ENCODE measurements at regions not wholly inside any gene's neighbourhood (a gene's known extent, or its start where the extent isn't known, plus 50 kb on each side); places are given as distances from the start of the nearest gene placed in this dataset.

GRCh38 chr11:79623375-79623774, 182.5 kb upstream of the TENM4 start:
- Mint-ChIP-seq H3K36me3 (ENCODE audit: insufficient read depth in 1 of 3, low read depth in 3 of 3) (no peaks in the 10 kb centered on the region), H3K4me1 (no peaks in the 10 kb centered on the region), H3K27me3 (ENCODE audit: low read depth) (no peaks in the 10 kb centered on the region; the same call in 1 of the 2 replicates), H3K9me3 (no peaks in the 10 kb centered on the region; a peak in 1 of 5 replicates), H3K27ac (no peak overlapping the region), H3K4me3 (no peak overlapping the region)
- Histone ChIP-seq H2AK5ac (ENCODE audit: insufficient read length, low read length) (no peak overlapping the region), H3K4me2 (ENCODE audit: insufficient read depth, insufficient read length, low read length) (no peak overlapping the region), H2BK5ac (ENCODE audit: insufficient read length, low read length) (no peak overlapping the region), H4K8ac (replicated peaks; ENCODE audit: insufficient read length, low read depth, low read length) (no peak overlapping the region), H4K91ac (ENCODE audit: insufficient read length, low read depth, low read length) (no peak overlapping the region), H4K20me1 (ENCODE audit: control insufficient read depth, insufficient read depth, insufficient read length) (no peaks in the 10 kb centered on the region), H3K23ac (ENCODE audit: insufficient read length, low read depth, low read length) (no peak overlapping the region), H2AFZ (ENCODE audit: low read length) (no peak overlapping the region), H2BK12ac (ENCODE audit: insufficient read length, low read depth, low read length) (no peak overlapping the region), H3K79me2 (ENCODE audit: insufficient read depth, low read length) (no peaks in the 10 kb centered on the region), H3K9ac (ENCODE audit: extremely low read depth, insufficient read length, low read length) (no peak overlapping the region), H3K56ac (ENCODE audit: insufficient read length, low read depth, low read length) (no peak overlapping the region), H3K4ac (ENCODE audit: low read depth, low read length) (no peak overlapping the region), H2BK15ac (ENCODE audit: low read depth, low read length) (no peak overlapping the region), H3K4me1 (ENCODE audit: insufficient read depth, low read length) (no peaks in the 10 kb centered on the region), H4K5ac (ENCODE audit: insufficient read length, low read depth, low read length) (no peak overlapping the region), H3K14ac (ENCODE audit: insufficient read depth, low read length) (no peak overlapping the region), H3K27me3 (ENCODE audit: insufficient read depth, low read length) (no peaks in the 10 kb centered on the region), H3K23me2 (ENCODE audit: insufficient read length, low read depth, low read length, poor library complexity, severe bottlenecking) (no peaks in the 10 kb centered on the region), H3K18ac (ENCODE audit: insufficient read length, low read depth, low read length) (no peak overlapping the region), H3K9me3 (ENCODE audit: control insufficient read depth, low read depth, low read length) (no peaks in the 10 kb centered on the region), H3T11ph (ENCODE audit: low read length) (no peak overlapping the region), H3K79me1 (ENCODE audit: insufficient read depth, low read depth, low read length, poor library complexity, severe bottlenecking) (no peaks in the 10 kb centered on the region), H3K27ac (ENCODE audit: insufficient read length, low read depth, low read length) (no peak overlapping the region), H2BK20ac (ENCODE audit: low read depth, low read length, poor library complexity, severe bottlenecking) (no peak overlapping the region), H2BK120ac (ENCODE audit: low read depth, low read length, poor library complexity, severe bottlenecking) (no peak overlapping the region)
- no peak for DNase-seq
- TF ChIP-seq, protein P1, sequence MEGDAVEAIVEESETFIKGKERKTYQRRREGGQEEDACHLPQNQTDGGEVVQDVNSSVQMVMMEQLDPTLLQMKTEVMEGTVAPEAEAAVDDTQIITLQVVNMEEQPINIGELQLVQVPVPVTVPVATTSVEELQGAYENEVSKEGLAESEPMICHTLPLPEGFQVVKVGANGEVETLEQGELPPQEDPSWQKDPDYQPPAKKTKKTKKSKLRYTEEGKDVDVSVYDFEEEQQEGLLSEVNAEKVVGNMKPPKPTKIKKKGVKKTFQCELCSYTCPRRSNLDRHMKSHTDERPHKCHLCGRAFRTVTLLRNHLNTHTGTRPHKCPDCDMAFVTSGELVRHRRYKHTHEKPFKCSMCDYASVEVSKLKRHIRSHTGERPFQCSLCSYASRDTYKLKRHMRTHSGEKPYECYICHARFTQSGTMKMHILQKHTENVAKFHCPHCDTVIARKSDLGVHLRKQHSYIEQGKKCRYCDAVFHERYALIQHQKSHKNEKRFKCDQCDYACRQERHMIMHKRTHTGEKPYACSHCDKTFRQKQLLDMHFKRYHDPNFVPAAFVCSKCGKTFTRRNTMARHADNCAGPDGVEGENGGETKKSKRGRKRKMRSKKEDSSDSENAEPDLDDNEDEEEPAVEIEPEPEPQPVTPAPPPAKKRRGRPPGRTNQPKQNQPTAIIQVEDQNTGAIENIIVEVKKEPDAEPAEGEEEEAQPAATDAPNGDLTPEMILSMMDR (conservative IDR thresholded peaks at IDR 0.05), result no peak
- no CpG with 5 or more reads among the region's 2 CpGs for WGBS (ENCODE audit: extremely low coverage, insufficient read length, low lambda C conversion rate)

Data from H9 (cell line).